SU-DHL-6 (cell line): ENCODE measurements at regions not wholly inside any gene's neighbourhood (a gene's known extent, or its start where the extent isn't known, plus 50 kb on each side); places are given as distances from the start of the nearest gene placed in this dataset.

Source experiments
- CTCF ChIP-seq: fragments of 200-600 bp; sonication (generic); IDR thresholded peaks from one replicate; pipeline ENCODE4 v1.5.1; 2017; ENCODE audit warnings: antibody characterized with exemption, mild to moderate bottlenecking, low read length, moderate library complexity; ENCODE audit not compliant: insufficient read depth, poor library complexity, severe bottlenecking
- EZH2phosphoT487 ChIP-seq: fragments of 200-600 bp; sonication (generic), shearing (Covaris generic); conservative IDR thresholded peaks from 2 replicates; pipeline ENCODE4 v1.6.1; 2018; ENCODE audit warnings: mild to moderate bottlenecking, antibody characterized with exemption, low read length, moderate library complexity, mixed read lengths

- TF ChIP-seq EZH2phosphoT487: no peak
- TF ChIP-seq CTCF: no peak
Measured at GRCh38 chr14:22282949-22283348, 306.1 kb downstream of the DAD1 start.
